H9 (cell line): ENCODE measurements at regions not wholly inside any gene's neighbourhood (a gene's known extent, or its start where the extent isn't known, plus 50 kb on each side); places are given as distances from the start of the nearest gene placed in this dataset.

Experiments used
- DNase-seq: peaks from one replicate; pipeline ENCODE4 v3.0.0-alpha.2; 2017
- H2AFZ ChIP-seq: one replicate; pipeline ENCODE4 v1.6.1; 2013; ENCODE audit warnings: mild to moderate bottlenecking, low read length, control low read depth, moderate library complexity
- H2AK5ac ChIP-seq: 2 replicates; pipeline ENCODE4 v1.6.1; 2013; ENCODE audit warnings: low read length, control low read depth, mixed read lengths; ENCODE audit not compliant: insufficient read length
- H2BK120ac ChIP-seq: one replicate; pipeline ENCODE4 v1.6.1; 2013; ENCODE audit warnings: low read depth, mild to moderate bottlenecking, low read length, control low read depth, inconsistent platforms; ENCODE audit not compliant: poor library complexity, severe bottlenecking
- H2BK12ac ChIP-seq: 2 replicates; pipeline ENCODE4 v1.6.1; 2013; ENCODE audit warnings: low read length, control low read depth, mixed read lengths, low read depth; ENCODE audit not compliant: insufficient read length
- H2BK15ac ChIP-seq: 2 replicates; pipeline ENCODE4 v1.6.1; 2013; ENCODE audit warnings: low read depth, low read length, control low read depth
- H2BK20ac ChIP-seq: one replicate; pipeline ENCODE4 v1.6.1; 2013; ENCODE audit warnings: low read depth, mild to moderate bottlenecking, low read length, control low read depth, inconsistent platforms; ENCODE audit not compliant: poor library complexity, severe bottlenecking
- H2BK5ac ChIP-seq: 2 replicates; pipeline ENCODE4 v1.6.1; 2013; ENCODE audit warnings: low read length, control low read depth, mixed read lengths; ENCODE audit not compliant: insufficient read length
- H3K14ac ChIP-seq: 2 replicates; pipeline ENCODE4 v1.6.1; 2013; ENCODE audit warnings: low read length, control low read depth; ENCODE audit not compliant: insufficient read depth
- H3K18ac ChIP-seq: 2 replicates; pipeline ENCODE4 v1.6.1; 2013; ENCODE audit warnings: low read depth, mild to moderate bottlenecking, mixed read lengths, low read length, control low read depth; ENCODE audit not compliant: insufficient read length
- H3K23ac ChIP-seq: 2 replicates; pipeline ENCODE4 v1.6.1; 2013; ENCODE audit warnings: low read length, control low read depth, mixed read lengths, low read depth; ENCODE audit not compliant: insufficient read length
- H3K23me2 ChIP-seq: 2 replicates; pipeline ENCODE4 v1.6.1; 2013; ENCODE audit warnings: low read depth, mild to moderate bottlenecking, mixed read lengths, low read length, control low read depth; ENCODE audit not compliant: insufficient read length, poor library complexity, severe bottlenecking
- H3K27ac ChIP-seq: 2 replicates; pipeline ENCODE4 v1.5.1; 2013; ENCODE audit warnings: low read length, control low read depth, mixed read lengths, low read depth; ENCODE audit not compliant: insufficient read length
- H3K27me3 ChIP-seq: 2 replicates; pipeline ENCODE4 v1.6.1; 2013; ENCODE audit warnings: low read length, control low read depth, inconsistent platforms; ENCODE audit not compliant: insufficient read depth
- H3K4ac ChIP-seq: 2 replicates; pipeline ENCODE4 v1.6.1; 2013; ENCODE audit warnings: low read depth, mild to moderate bottlenecking, control low read depth, inconsistent platforms, low read length, moderate library complexity
- H3K4me1 ChIP-seq: 2 replicates; pipeline ENCODE4 v1.6.1; 2013; ENCODE audit warnings: low read length, control low read depth, inconsistent platforms; ENCODE audit not compliant: insufficient read depth
- H3K4me2 ChIP-seq: 2 replicates; pipeline ENCODE4 v1.6.1; 2013; ENCODE audit warnings: low read length, control low read depth, mixed read lengths; ENCODE audit not compliant: insufficient read length, insufficient read depth
- H3K56ac ChIP-seq: 2 replicates; pipeline ENCODE4 v1.6.1; 2013; ENCODE audit warnings: low read depth, mild to moderate bottlenecking, mixed read lengths, low read length, control low read depth; ENCODE audit not compliant: insufficient read length
- H3K79me1 ChIP-seq: 2 replicates; pipeline ENCODE4 v1.6.1; 2013; ENCODE audit warnings: low read depth, mild to moderate bottlenecking, moderate library complexity, low read length, control low read depth, inconsistent platforms; ENCODE audit not compliant: insufficient read depth, poor library complexity, severe bottlenecking
- H3K79me2 ChIP-seq: 2 replicates; pipeline ENCODE4 v1.6.1; 2013; ENCODE audit warnings: low read length, control low read depth, inconsistent platforms; ENCODE audit not compliant: insufficient read depth
- H3K9ac ChIP-seq: 2 replicates; pipeline ENCODE4 v1.6.1; 2013; ENCODE audit warnings: low read length, control low read depth, mixed read lengths; ENCODE audit not compliant: insufficient read length; ENCODE audit errors: extremely low read depth
- H3K9me3 ChIP-seq: one replicate; pipeline ENCODE4 v1.6.1; 2013; ENCODE audit warnings: low read depth, low read length, inconsistent platforms; ENCODE audit not compliant: control insufficient read depth
- H3T11ph ChIP-seq: one replicate; pipeline ENCODE4 v1.6.1; 2013; ENCODE audit warnings: mild to moderate bottlenecking, low read length, control low read depth, inconsistent platforms
- H4K20me1 ChIP-seq: one replicate; pipeline ENCODE4 v1.6.1; 2013; ENCODE audit not compliant: control insufficient read depth, insufficient read length, insufficient read depth
- H4K5ac ChIP-seq: 2 replicates; pipeline ENCODE4 v1.6.1; 2013; ENCODE audit warnings: low read depth, mild to moderate bottlenecking, mixed read lengths, low read length, control low read depth; ENCODE audit not compliant: insufficient read length
- H4K8ac ChIP-seq: replicated peaks from 2 replicates; pipeline ENCODE4 v1.6.1; 2013; ENCODE audit warnings: low read length, control low read depth, mixed read lengths, low read depth; ENCODE audit not compliant: insufficient read length
- H4K91ac ChIP-seq: 2 replicates; pipeline ENCODE4 v1.6.1; 2013; ENCODE audit warnings: low read depth, mild to moderate bottlenecking, moderate library complexity, mixed read lengths, low read length, control low read depth; ENCODE audit not compliant: insufficient read length
- H3K27ac Mint-ChIP-seq, 3 experiments: 2 replicates in 2 of 3; 3 replicates in 1 of 3; pipeline ENCODE4 v1.8.0; 2020 to 2021; ENCODE audit warnings: mixed read lengths in 3 of 3, mild to moderate bottlenecking in 1 of 3, moderate library complexity in 1 of 3
- H3K27me3 Mint-ChIP-seq: 2 replicates; pipeline ENCODE4 v1.8.0; 2021; ENCODE audit warnings: low read depth, mild to moderate bottlenecking, moderate library complexity, mixed read lengths
- H3K36me3 Mint-ChIP-seq, 3 experiments: 2 replicates in 2 of 3; 3 replicates in 1 of 3; pipeline ENCODE4 v1.8.0; 2020 to 2021; ENCODE audit warnings: low read depth in 3 of 3, mixed read lengths in 3 of 3; ENCODE audit not compliant: insufficient read depth in 1 of 3
- H3K4me1 Mint-ChIP-seq, 2 experiments: 2 replicates each; pipeline ENCODE4 v1.8.0; 2020; ENCODE audit warnings: mixed read lengths in 2 of 2
- H3K4me3 Mint-ChIP-seq, 2 experiments: 2 replicates in 1 of 2; 3 replicates in 1 of 2; pipeline ENCODE4 v1.8.0; 2020 to 2021; ENCODE audit warnings: mild to moderate bottlenecking in 2 of 2, mixed read lengths in 2 of 2, moderate library complexity in 1 of 2
- H3K9me3 Mint-ChIP-seq, 2 experiments: 2 replicates in 1 of 2; 3 replicates in 1 of 2; pipeline ENCODE4 v1.8.0; 2020; ENCODE audit warnings: mild to moderate bottlenecking in 2 of 2, mixed read lengths in 2 of 2, moderate library complexity in 1 of 2
- CTCF ChIP-seq: fragments of 200-600 bp; sonication (generic); conservative IDR thresholded peaks from 3 replicates; pipeline ENCODE4 v1.8.0; 2021; ENCODE audit warnings: antibody characterized with exemption, mild to moderate bottlenecking
- WGBS: extraction: QIAGEN DNeasy Blood & Tissue Kit; methylation state at CpG from one replicate; pipeline ENCODE4 v1.1.7; 2013; ENCODE audit warnings: missing lambda C conversion rate, low lambda C conversion rate, mixed read lengths; ENCODE audit not compliant: insufficient read length; ENCODE audit errors: extremely low coverage; 5-methylcytosine and 5-hydroxymethylcytosine counted together

DNA sequence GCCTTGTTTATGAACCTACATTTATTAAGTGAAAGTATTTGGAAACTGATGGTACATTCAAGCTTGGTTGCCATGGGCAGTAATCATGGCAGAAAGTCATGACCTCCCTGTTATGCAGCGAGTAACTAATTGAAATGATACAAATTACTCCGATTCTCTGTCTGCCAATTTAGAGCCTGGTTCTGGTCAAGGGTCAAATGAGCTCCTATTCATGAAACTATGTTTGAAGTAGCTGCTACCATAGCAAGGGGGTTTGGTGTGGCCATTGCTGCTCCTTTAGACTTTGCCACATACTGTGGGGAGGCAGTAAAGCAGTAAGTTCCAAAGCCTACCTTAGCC, 187.2 kb upstream of the FOXD3 start:
- no peak overlapping the region for H3K9ac ChIP-seq
- H3K9me3 ChIP-seq: no peaks in the 10 kb centered on the region
- no peak overlapping the region for H3K14ac ChIP-seq
- H2BK5ac ChIP-seq: no peak overlapping the region
- no peaks in the 10 kb centered on the region for H3K4me1 ChIP-seq
- no peak overlapping the region for H3K27ac ChIP-seq
- H3K23me2 ChIP-seq: no peaks in the 10 kb centered on the region
- DNase-seq: no peak
- H3K56ac ChIP-seq: no peak overlapping the region
- H3K79me1 ChIP-seq: no peaks in the 10 kb centered on the region
- no peak overlapping the region for H3K4ac ChIP-seq
- H3K27ac Mint-ChIP-seq: no peak overlapping the region
- no peaks in the 10 kb centered on the region; a peak in 1 of 5 replicates for H3K9me3 Mint-ChIP-seq
- H4K91ac ChIP-seq: no peak overlapping the region
- H3K27me3 Mint-ChIP-seq: peaks cover 2% of the 10 kb centered on the region
- no peaks in the 10 kb centered on the region for H4K20me1 ChIP-seq
- no peak overlapping the region for H2AK5ac ChIP-seq
- H2AFZ ChIP-seq: no peak overlapping the region
- H3K79me2 ChIP-seq: no peaks in the 10 kb centered on the region
- H2BK15ac ChIP-seq: no peak overlapping the region
- no peak for TF ChIP-seq CTCF
- H3K18ac ChIP-seq: no peak overlapping the region
- no peak overlapping the region for H4K5ac ChIP-seq
- no peak overlapping the region for H4K8ac ChIP-seq
- H3K4me1 Mint-ChIP-seq: no peaks in the 10 kb centered on the region
- H2BK20ac ChIP-seq: no peak overlapping the region
- H3K36me3 Mint-ChIP-seq: no peaks in the 10 kb centered on the region
- H3K4me3 Mint-ChIP-seq: no peak overlapping the region
- H3K27me3 ChIP-seq: no peaks in the 10 kb centered on the region
- H3T11ph ChIP-seq: no peak overlapping the region
- WGBS: no CpG with 5 or more reads among the region's 2 CpGs
- H2BK12ac ChIP-seq: no peak overlapping the region
- no peak overlapping the region for H2BK120ac ChIP-seq
- H3K4me2 ChIP-seq: no peak overlapping the region
- no peak overlapping the region for H3K23ac ChIP-seq
